HG03432 (cell line): ENCODE measurements at regions not wholly inside any gene's neighbourhood (a gene's known extent, or its start where the extent isn't known, plus 50 kb on each side); places are given as distances from the start of the nearest gene placed in this dataset.
"Not testable (repeated sequence)": the region's sequence is repeated elsewhere in the genome, so short reads cannot be mapped to it uniquely, and the experiment has no call there.

Source experiments
- ATAC-seq: cut with Tn5 transposase; IDR thresholded peaks from one replicate; pipeline ENCODE4 v1.9.1; 2021; ENCODE audit warnings: mild to moderate bottlenecking, moderate library complexity; ENCODE audit not compliant: unreplicated experiment

GRCh38 chr14:40954448-40955130 lies 652.1 kb upstream of the LRFN5 start:
- not testable (repeated sequence) for ATAC-seq

- no peak for ATAC-seq
Observed at GRCh38 chr14:40944521-40944920, 662.2 kb upstream of the LRFN5 start.

GRCh38 chr14:40936861-40937260 lies 669.8 kb upstream of the LRFN5 start:
- no peak for ATAC-seq

GRCh38 chr14:40920380-40920779 lies 686.3 kb upstream of the LRFN5 start:
- ATAC-seq: no peak

GRCh38 chr14:40911141-40911540 lies 695.5 kb upstream of the LRFN5 start:
- no peak for ATAC-seq

GRCh38 chr14:40909906-40910305 lies 696.8 kb upstream of the LRFN5 start:
- no peak for ATAC-seq

GRCh38 chr14:40903709-40904108 lies 703.0 kb upstream of the LRFN5 start:
- no peak for ATAC-seq

GRCh38 chr14:40899435-40899834 lies 707.2 kb upstream of the LRFN5 start:
- ATAC-seq: no peak

GRCh38 chr14:40894846-40895245 lies 711.8 kb upstream of the LRFN5 start:
- ATAC-seq: no peak

GRCh38 chr14:40889126-40889525 lies 717.5 kb upstream of the LRFN5 start:
- ATAC-seq: no peak

GRCh38 chr14:40887912-40888311 lies 718.8 kb upstream of the LRFN5 start:
- no peak for ATAC-seq

GRCh38 chr14:40870252-40870651 lies 736.4 kb upstream of the LRFN5 start:
- no peak for ATAC-seq

GRCh38 chr14:40859055-40859454 lies 747.6 kb upstream of the LRFN5 start:
- no peak for ATAC-seq

GRCh38 chr14:40855343-40855742 lies 751.3 kb upstream of the LRFN5 start:
- no peak for ATAC-seq

GRCh38 chr14:40850191-40850590 lies 756.5 kb upstream of the LRFN5 start:
- ATAC-seq: no peak

GRCh38 chr14:40847480-40847879 lies 759.2 kb upstream of the LRFN5 start:
- ATAC-seq: no peak

GRCh38 chr14:40842816-40843215 lies 763.9 kb upstream of the LRFN5 start:
- no peak for ATAC-seq

GRCh38 chr14:40841886-40842285 lies 764.8 kb upstream of the LRFN5 start:
- ATAC-seq: no peak

GRCh38 chr14:40838601-40839000 lies 768.1 kb upstream of the LRFN5 start:
- no peak for ATAC-seq

- no peak for ATAC-seq
Observed at GRCh38 chr14:40806471-40806870, 800.2 kb upstream of the LRFN5 start.

- no peak for ATAC-seq
Observed at GRCh38 chr14:40796168-40796567, 810.5 kb upstream of the LRFN5 start.

- no peak for ATAC-seq
Observed at GRCh38 chr14:40784860-40785259, 821.8 kb upstream of the LRFN5 start.

GRCh38 chr14:40762685-40763084 lies 844.0 kb upstream of the LRFN5 start:
- no peak for ATAC-seq
